NCI-H774 (cell line): ENCODE measurements at regions not wholly inside any gene's neighbourhood (a gene's known extent, or its start where the extent isn't known, plus 50 kb on each side); places are given as distances from the start of the nearest gene placed in this dataset.
"Not testable (repeated sequence)": the region's sequence is repeated elsewhere in the genome, so short reads cannot be mapped to it uniquely, and the experiment has no call there.

Experiments used
- DNase-seq: peaks from one replicate; lab custom pipeline; 2025; lab: John Stamatoyannopoulos, UW

DNA sequence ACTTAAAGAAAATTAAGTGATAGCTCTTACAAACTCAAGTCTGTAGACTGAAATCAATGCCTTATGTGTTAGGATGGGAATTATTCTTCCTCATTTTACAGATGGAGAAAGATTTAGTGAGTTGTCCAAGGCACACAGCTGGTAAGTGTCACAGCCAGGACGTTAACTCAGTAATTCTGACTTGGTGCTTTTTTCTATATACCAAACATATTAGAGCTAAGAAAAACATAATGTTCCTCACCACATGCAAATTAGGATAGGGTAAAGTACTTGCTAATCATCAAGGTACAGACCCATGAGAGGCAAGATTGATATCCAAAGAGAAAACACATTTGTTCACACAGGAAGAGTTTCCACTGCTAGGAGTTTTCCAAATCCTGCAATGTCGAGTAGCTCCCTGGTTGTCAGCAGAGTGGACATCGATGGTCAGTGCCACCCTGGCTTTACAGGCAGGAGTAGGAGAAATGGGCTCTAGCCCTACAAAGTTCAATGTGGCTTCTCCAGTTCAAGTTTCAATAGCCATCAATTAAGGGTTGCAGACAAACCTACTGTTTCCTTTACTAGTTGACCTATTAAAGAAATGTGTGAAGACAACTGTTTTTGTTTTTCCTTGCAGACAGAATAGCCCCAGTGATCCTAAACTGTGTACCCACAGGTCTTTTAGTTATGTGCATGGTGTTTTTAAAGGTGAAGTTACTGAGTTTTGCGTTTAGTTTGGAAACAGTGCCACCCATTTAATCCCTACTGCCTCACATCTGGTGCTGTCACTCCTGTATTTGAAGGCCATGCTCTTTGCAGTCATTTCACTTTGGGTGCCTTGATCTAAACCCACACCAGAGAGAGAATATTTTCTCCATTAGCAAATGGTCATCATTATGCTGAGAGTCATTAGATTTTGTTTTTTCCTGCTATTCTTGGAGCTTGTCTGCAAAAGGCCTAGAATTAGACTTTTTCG is 460.8 kb upstream of the SMARCA2 start:
- DNase-seq: no peak

DNA sequence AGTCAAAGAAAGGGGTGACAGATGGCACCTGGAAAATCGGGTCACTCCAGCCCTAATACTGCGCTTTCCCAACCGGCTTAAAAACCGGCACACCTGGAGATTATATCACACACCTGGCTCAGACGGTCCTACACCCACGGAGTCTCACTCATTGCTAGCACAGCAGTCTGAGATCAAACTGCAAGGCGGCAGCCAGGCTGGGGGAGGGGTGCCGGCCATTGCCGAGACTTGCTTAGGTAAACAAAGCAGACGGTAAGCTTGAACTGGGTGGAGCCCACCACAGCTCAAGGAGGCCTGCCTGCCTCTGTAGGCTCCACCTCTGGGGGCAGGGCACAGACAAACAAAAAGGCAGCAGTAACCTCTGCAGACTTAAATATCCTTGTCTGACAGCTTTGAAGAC is 456.5 kb upstream of the SMARCA2 start:
- not testable (repeated sequence) for DNase-seq

DNA sequence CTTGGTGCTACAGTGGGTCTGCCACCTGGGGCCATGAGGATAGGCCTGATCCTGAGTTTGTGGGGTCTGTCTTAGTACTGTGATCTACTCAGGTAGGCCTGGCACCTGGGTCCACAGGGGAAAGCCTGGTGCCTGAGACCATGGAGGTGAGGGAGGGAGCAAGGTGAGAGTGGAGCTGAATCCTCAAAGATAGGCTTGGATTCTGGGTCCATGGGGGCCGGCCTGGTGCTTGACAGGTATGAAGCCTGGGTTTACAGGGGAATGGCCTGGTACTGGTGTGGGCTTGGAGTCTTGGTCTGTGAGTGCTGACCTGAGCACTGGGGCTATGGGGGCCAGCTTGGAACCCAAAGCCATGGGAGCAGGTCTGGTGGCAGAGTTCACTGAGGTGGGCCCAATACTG is 439.2 kb upstream of the SMARCA2 start:
- no peak for DNase-seq

DNA sequence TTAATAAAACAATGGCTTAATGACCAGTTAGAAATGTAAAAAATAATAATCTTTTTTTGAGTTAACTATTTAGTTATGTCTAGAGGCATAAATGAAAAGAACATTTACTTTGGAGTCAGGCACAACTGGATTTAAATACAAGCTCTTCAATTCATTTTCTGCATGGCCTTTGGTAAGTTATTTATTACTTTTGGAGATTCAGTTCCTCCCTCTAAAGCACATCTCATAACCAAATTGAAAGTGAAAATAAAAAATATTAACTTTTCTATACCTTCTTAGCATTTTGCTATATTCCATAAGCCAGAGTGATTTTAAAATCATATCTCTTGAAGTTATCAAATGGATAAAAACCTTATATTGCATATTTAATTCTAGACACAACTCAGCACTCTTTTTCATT is 434.9 kb upstream of the SMARCA2 start:
- no peak for DNase-seq

DNA sequence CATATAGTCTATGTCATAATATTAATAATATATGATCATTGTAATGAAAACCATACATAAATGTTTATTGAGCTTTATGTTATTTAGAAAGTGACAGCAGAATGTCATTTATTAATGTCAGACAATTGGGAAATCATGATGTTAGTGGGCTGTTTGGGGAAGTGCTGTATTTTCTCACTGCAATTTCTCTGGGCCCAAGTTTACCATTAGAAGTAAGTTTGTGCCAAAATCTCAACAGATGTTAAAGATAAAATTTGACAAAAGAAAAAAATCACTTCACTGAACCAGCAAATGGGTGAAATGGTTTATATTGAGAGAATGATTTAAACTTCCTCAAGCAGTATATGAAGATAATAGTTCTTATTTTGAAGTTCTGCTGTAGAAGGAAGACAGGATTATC is 433.2 kb upstream of the SMARCA2 start:
- no peak for DNase-seq

DNA sequence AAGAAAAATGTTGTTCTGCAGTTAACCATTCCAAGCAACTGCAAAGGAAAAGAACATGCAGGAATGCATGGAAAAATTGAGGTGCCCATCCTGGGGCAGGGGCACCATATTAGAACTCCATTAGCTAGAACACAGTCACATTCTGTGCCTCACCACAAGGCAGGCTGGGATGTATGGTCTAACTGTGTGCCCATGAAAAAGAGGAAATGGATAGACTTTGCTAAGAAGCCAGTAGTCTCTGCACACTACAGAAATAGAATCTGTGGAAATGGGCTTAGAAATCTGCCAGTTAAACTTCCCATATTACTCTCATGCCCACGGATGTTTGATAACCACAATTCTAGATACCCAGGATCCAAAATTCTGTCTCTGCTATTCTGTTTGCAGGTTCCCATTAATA is 423.8 kb upstream of the SMARCA2 start:
- no peak for DNase-seq

DNA sequence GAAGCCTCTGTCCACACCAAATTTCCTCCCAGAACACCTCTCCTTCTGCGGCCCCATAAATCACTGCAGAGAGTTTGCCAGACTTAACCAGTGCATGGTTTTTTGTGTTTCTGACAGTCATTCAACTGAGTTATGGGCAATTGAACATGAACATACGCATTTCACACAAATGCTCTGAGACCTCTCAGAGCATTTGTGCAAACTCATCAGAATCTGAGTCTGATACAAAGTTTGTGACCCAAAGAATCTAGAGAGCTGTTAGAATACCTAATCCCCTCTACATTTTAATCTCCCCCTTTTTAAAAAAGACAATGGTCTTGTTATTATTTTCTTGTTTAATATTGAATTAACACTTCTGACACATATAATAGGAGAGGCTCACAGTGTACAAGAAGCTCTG is 416.9 kb upstream of the SMARCA2 start:
- DNase-seq: no peak

DNA sequence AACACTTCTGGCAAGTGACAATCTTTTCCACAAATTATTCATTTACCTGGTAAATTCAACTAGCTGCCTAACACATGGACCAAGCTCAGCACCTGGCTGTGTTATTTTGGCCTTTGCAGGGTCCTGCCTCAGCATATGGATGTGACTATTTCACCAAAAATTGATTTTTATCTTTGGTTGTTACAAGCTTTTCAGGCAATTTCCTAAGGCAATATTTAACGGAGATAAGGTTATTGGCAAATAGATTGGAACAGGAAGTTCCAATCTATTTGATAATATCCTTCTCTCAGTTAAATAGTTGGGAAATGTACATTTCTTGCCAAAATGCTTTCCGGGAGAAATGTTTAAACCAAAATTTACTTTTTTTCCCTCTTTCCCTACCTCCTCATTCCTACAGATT is 415.2 kb upstream of the SMARCA2 start:
- no peak for DNase-seq

DNA sequence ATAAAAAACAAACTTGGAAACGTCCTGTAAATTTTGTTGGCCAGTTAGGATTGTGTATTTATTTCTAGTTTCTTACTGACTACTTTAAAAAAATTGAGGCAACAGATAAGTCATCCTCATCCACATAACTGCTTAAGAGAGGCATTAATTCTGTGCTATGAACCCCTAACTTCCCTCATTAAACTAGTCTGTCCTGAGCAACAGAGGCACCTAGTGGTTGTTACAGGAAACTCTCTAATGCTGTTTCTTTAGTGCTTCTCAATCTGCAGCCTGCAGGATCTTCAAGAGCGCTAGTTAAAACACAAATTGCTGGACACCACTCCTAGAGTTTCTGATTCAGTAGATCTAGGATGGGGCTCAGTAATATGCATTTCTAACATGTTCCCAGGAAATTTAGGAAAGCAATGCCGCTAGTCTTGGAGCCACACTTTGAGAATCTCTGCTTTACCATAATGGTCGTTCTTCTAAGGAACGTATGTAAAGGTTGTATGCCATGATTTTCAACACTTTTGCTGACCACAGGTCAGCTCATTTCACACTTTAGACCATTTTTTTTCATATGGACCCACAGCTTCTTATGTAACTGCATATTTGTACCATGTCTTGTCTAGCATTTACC is 410.1 kb upstream of the SMARCA2 start:
- DNase-seq: peak; percentile 16

DNA sequence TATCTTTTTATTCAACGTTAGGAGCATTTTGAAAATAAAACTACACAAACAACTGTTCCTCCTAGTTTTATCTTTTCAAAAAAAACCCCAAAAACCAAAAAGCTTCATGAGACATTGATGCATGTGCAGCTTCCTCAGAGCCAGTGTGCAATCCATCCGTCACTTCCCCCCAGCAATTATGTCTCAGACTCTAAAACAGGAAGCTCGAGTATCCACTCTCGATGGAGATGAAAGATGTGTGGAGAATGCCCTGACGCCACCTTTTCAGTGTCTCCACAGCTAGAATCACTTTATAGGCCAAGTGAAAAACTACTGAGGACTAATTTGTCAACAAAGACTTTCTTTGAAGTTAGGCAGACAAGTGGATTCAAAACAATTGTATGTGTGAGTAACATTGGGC is 408.9 kb upstream of the SMARCA2 start:
- no peak for DNase-seq

DNA sequence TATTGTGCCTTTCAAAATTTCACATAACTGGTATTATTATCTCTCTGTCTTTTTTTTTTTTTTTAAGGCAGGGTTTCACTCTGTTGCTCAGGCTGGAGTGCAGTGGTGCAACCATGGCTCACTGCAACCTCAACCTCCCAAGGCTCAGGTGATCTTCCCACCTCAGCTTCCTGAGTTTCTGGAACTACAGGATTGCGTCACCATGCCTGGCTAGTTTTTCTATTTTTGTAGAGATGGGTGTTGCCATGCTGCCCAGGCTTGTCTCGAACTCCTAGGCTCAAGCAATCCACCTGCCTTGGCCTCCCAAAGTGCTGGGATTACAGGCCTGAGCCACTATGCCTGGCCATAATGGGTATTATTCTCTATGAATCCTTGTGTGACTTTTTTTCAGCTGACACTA is 402.3 kb upstream of the SMARCA2 start:
- DNase-seq: no peak

DNA sequence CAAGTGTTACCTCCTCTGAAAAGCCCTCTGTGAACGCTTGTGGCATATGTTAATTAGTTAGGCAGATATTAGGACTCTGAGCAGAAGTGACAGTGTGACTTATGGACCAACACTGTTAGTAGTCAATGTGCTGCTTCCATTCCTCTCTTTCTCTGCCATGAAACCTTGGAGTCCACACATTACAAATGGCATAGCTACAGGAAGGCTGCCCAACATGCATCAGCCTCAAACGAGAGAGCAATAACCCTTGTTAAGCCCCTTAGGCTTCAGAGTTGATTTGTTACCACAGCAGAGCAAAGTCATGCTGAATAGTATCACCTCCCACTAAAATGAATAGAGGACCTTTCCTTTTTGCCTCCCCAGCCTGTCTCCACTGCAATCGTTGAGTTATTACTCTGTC is 397.7 kb upstream of the SMARCA2 start:
- DNase-seq: no peak

DNA sequence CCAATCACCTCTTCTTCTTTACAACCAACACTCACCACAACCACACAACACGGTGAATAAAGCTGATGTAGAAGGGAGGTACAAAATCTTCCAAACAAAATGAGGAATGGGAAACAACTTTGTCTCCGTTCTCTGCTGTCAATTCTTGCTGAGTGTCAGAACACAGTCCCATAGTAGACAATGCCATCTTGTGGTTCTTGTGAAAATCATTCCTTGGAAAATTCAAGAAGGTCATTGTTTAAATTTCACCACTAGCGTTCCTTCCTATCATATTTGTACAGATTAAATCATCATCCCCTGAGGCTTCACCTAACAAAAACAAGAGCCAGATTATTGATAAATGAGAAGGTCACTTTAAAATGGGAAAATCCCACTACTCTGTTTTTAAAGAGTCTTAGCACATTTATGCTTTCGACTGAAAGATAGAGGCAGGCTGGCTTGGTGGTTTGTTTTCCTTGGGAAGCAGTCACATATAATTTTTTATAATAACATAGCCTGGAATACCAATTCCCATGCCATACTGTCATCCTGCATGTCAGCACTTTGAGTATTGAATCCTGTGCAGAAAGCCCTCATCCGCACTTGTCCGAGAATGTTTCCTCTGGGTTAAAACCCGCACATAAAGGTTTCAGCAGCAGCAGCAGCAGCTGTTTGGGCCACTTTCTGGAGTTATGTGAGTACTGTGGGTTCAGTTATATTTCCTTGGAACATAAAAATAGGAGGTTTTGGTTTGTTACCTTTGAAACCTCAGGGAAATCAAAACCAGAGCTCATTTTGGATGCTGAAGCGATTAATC is 395.0 kb upstream of the SMARCA2 start:
- DNase-seq: no peak

DNA sequence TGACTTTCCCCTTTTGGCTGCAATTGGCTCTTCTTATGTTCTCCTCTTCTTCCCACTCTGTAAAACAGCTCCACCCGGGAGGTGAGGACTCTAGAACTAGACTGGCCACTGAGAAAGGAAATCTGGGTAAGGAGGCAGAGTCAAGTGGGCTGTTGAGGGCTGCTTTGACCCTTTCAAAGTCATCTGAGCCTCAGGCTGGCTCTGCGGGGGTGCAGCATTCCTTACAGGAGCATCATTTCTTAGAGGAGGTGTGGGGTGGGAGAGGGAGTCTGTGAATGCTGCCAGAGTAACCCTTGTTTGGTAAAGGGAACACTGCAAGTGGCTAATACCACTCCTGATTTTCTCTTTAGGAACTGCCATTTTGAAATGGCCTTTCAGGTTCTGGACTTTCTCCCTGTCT is 377.7 kb upstream of the SMARCA2 start:
- no peak for DNase-seq

DNA sequence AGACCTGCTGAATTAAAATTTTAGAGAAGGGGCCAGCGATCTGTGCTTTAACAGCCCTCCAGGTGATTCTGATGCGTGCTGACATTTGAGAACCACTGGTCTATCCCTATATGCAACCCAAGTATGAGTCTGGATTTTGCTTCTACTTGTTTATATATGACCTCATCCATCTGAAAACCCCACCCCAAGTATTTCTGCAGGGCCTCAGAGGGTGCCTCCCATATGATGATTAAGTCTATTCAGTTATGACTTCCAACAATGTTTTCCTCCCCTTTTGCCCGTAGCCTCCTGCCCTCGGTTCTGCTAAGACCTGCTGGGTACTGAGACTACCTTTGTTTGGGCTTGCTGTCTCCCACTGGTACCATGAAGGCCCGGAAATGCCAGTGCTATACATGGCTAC is 376.0 kb upstream of the SMARCA2 start:
- no peak for DNase-seq

DNA sequence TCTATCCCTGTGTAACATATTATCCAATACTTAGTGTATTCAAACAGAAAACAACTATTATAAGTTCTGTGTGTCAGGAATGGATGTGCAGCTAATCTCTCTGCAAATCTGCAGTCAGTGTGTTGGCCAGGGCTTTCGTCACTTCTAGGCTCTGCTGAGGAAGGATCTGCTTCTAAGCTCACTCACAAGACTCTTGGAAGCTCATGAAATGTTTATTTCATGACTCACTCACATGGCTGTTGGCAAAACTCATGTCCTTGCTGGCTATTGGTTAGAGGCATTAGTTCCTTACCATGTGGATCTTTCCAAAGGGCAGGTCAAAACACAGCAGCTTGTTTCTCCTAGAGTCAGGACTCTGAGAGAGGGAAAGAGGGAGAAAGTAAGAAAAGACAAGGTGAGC is 367.4 kb upstream of the SMARCA2 start:
- no peak for DNase-seq

DNA sequence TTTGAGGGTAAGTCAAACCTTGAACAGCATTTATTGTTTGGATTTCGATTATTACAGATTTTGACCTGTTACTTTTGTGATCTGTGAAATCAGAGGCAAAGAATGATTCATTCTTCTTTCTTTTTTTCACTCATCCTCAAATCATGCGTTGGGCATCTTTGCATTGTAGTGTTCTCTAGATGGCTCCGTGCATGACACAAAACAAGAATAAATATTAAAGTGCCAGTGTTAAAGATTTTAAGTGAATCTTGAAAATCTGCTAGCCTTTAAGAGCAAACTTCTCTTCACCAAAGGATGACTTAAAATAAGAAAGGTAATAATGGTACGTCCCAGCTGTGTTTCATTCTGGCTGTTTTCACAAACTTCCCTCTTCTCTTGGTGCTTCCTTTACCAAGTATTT is 361.9 kb upstream of the SMARCA2 start:
- no peak for DNase-seq

DNA sequence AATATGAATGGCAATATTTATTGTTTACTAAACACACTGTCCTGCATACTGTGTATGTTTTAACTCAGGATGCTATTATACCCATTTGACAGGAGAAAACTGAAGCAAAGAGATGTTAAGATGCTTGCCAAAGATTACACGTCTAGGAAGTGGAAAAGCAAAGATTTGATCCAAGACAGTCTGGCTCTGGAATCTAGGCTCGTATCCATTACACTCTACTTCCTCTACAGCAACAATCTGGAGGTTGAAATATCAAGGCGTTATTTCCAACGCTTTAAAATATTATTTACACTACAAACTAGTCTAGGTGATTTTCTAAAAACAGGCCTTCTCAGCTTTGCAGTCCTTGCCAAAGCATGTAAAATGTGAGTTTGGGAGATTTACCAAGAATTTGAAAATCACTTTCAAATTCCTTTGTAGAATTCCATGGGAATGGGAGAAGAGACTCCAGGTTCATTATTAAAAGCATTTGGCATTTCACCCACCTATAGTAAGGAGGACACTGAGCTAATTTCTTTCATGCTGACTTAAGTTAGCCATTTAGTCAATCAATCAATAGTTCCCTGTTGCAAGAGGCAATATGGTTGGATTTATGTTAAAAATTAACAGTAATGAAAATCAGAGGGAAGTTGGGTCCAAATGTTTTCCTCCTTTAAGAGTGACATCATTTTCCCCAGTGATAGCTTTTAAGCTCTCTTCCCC is 356.3 kb upstream of the SMARCA2 start:
- DNase-seq: no peak

DNA sequence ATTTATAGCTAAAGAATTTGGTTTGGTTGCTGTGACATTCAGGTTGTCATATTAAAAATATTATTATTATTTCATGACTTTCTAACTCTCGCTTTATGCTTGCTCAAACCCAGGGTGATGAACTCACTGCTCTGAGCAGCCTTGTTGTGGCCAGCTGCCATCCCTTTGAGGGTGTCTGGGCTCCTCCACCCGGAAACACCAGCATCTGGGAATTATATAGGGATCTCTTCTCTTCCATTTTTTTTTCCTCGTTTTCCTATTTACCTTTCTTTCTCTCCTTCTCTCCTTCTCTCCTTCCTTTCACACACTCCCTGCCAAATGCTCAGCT is 355.8 kb upstream of the SMARCA2 start:
- DNase-seq: no peak

DNA sequence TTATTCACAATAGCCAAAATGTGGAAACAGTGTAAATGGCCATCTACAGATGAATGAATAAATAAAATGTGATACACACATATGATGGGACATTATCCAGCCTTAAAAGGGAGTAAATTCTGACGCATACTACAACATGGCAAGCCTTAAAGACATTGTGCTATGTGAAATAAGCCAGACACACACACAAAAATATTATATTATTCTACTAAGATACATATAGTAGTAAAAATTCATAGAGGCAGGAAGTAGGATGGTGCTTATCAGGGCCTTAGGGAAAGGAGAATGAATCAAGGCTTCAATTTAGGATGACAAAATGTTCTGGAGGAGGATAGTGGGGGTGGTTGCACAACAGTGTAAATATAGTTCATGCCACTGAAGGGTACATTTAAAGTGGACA is 346.7 kb upstream of the SMARCA2 start:
- DNase-seq: no peak

DNA sequence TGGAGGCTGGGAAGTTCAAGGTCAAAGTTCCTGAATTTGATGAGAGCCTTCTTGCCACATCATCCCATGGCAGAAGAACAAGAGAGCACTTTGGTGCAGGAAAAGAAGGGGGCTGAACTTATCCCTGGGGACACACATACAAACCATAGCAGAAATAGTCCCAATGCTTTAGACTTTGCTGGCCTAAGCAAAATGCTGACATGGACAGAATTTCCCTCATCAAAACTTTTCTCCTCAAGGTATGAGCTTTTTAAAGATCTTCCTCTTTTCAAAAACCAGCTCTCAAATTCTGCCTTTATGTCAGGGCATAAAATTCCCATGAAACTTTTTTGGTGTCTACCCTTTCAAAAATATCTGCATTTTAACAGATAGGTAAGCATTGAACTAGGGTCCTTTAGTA is 341.8 kb upstream of the SMARCA2 start:
- no peak for DNase-seq

DNA sequence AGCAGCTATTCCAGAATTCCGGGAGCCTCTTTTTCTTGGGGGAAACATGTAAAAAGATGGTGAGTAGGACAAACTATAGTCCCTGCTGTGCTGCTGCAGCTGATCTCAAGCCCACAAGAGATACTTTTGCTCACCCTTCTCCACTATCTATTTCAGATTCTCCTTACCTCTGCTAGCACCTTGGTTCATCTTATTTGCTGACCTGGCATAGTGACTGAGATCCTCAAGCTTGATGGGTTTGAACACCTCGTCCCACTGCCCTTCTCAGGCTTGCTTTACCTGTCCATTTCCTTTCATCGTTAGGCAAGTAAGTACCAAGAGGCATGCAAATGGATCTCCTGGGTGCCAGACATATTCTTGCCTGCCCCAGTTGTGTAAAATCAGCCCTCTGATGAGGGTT is 338.4 kb upstream of the SMARCA2 start:
- no peak for DNase-seq
